Neuronal stem cell (in vitro differentiated cells): ENCODE measurements at regions not wholly inside any gene's neighbourhood (a gene's known extent, or its start where the extent isn't known, plus 50 kb on each side); places are given as distances from the start of the nearest gene placed in this dataset.

Source experiments
- DNase-seq: peaks from one replicate; pipeline ENCODE4 v3.0.0-alpha.2; 2013; ENCODE audit warnings: low spot score
- H2AFZ ChIP-seq: one replicate; pipeline ENCODE4 v1.6.1; 2013; ENCODE audit warnings: mild to moderate bottlenecking, low read length, inconsistent platforms
- H2AK5ac ChIP-seq: 2 replicates; pipeline ENCODE4 v1.6.1; 2013; ENCODE audit warnings: low read depth, mild to moderate bottlenecking, inconsistent platforms, low read length, moderate library complexity, mixed read lengths
- H2BK120ac ChIP-seq: 2 replicates; pipeline ENCODE4 v1.6.1; 2013; ENCODE audit warnings: low read depth, mild to moderate bottlenecking, inconsistent platforms, low read length, moderate library complexity, mixed read lengths
- H2BK12ac ChIP-seq: one replicate; pipeline ENCODE4 v1.6.1; 2013; ENCODE audit warnings: low read length, inconsistent platforms
- H2BK15ac ChIP-seq: 2 replicates; pipeline ENCODE4 v1.6.1; 2013; ENCODE audit warnings: mild to moderate bottlenecking, low read length, inconsistent platforms, mixed read lengths
- H2BK5ac ChIP-seq: one replicate; pipeline ENCODE4 v1.6.1; 2013; ENCODE audit warnings: inconsistent platforms, mild to moderate bottlenecking, low read length, moderate library complexity
- H3K14ac ChIP-seq: one replicate; pipeline ENCODE4 v1.6.1; 2013; ENCODE audit warnings: low read length, inconsistent platforms
- H3K18ac ChIP-seq: 2 replicates; pipeline ENCODE4 v1.6.1; 2013; ENCODE audit warnings: low read length, inconsistent platforms
- H3K23ac ChIP-seq: 2 replicates; pipeline ENCODE4 v1.6.1; 2013; ENCODE audit warnings: low read depth, mild to moderate bottlenecking, mixed read lengths, low read length, inconsistent platforms; ENCODE audit not compliant: poor library complexity
- H3K27ac ChIP-seq: replicated peaks from 3 replicates; pipeline ENCODE4 v1.5.1; 2013; ENCODE audit warnings: low read length, inconsistent platforms
- H3K27me3 ChIP-seq, 3 experiments: 2 replicates each; pipeline ENCODE4 v1.6.1; 2013; ENCODE audit warnings: low read length in 3 of 3, mild to moderate bottlenecking in 2 of 3, inconsistent platforms in 1 of 3, low read depth in 1 of 3, mixed read lengths in 1 of 3, moderate library complexity in 1 of 3; ENCODE audit not compliant: control insufficient read depth in 3 of 3, insufficient read depth in 3 of 3
- H3K36me3 ChIP-seq, 2 donors: replicated peaks in 1 of 2; 2 replicates each; pipeline ENCODE4 v1.6.1; 2013; ENCODE audit warnings: low read length in 2 of 2; ENCODE audit not compliant: control insufficient read depth in 2 of 2, insufficient read depth in 2 of 2
- H3K4ac ChIP-seq: 2 replicates; pipeline ENCODE4 v1.6.1; 2013; ENCODE audit warnings: inconsistent platforms, mild to moderate bottlenecking, low read length, moderate library complexity
- H3K4me1 ChIP-seq, 2 donors: 1 replicate in 1 of 2; 2 replicates in 1 of 2; pipeline ENCODE4 v1.6.1; 2013; ENCODE audit warnings: low read length in 2 of 2, low read depth in 1 of 2; ENCODE audit not compliant: control insufficient read depth in 2 of 2, insufficient read depth in 1 of 2
- H3K4me2 ChIP-seq: one replicate; pipeline ENCODE4 v1.6.1; 2013; ENCODE audit warnings: mild to moderate bottlenecking, low read length, inconsistent platforms; ENCODE audit not compliant: insufficient read depth, poor library complexity, severe bottlenecking
- H3K4me3 ChIP-seq, 2 donors: 2 replicates each; pipeline ENCODE4 v1.5.1; 2013; ENCODE audit warnings: low read length in 2 of 2, mild to moderate bottlenecking in 2 of 2, inconsistent platforms in 1 of 2, moderate library complexity in 1 of 2
- H3K79me1 ChIP-seq: one replicate; pipeline ENCODE4 v1.6.1; 2013; ENCODE audit warnings: low read depth, mild to moderate bottlenecking, inconsistent platforms, low read length, moderate library complexity
- H3K9ac ChIP-seq: one replicate; pipeline ENCODE4 v1.6.1; 2013; ENCODE audit warnings: mild to moderate bottlenecking, low read depth, low read length, inconsistent platforms; ENCODE audit not compliant: poor library complexity
- H3K9me3 ChIP-seq, 2 donors: replicated peaks in 1 of 2; 2 replicates each; pipeline versions ENCODE3 to v1.6.1; 2013; ENCODE audit warnings: low read length in 2 of 2, mild to moderate bottlenecking in 2 of 2, inconsistent platforms in 1 of 2, low read depth in 1 of 2, mixed read lengths in 1 of 2, moderate library complexity in 1 of 2; ENCODE audit not compliant: control insufficient read depth in 2 of 2, insufficient read depth in 1 of 2
- H4K8ac ChIP-seq: one replicate; pipeline ENCODE4 v1.6.1; 2013; ENCODE audit warnings: low read depth, mild to moderate bottlenecking, inconsistent platforms, low read length, moderate library complexity
- H4K91ac ChIP-seq: one replicate; pipeline ENCODE4 v1.6.1; 2013; ENCODE audit warnings: low read length, low read depth, mild to moderate bottlenecking, inconsistent platforms; ENCODE audit not compliant: poor library complexity
- WGBS, 2 donors: extraction: QIAGEN DNeasy Blood & Tissue Kit; methylation state at CpG; one replicate each; pipeline ENCODE4 v1.1.7; 2013; ENCODE audit warnings: missing lambda C conversion rate in 2 of 2, mixed read lengths in 1 of 2; ENCODE audit not compliant: insufficient read length in 2 of 2, insufficient replicate concordance in 1 of 2; ENCODE audit errors: extremely low coverage in 2 of 2; 5-methylcytosine and 5-hydroxymethylcytosine counted together

DNA sequence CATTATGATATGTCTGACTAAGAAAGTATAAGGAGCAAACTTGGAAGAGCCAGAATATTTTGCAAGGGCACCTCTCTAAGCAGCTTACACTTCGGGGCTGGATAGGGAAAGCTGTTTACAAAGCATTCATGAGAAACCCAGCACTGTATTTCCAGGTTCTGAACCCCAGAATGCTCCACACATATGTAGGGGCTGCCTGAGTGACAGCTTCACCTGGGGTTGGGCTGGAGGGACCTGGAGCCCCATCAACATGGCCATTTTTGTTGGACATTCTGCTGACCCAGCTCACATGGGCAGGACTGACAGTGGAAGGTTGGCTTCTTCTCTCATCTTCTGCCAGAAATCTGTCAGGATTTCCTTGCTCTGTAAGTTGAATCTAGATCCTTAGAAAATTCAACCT, 197.1 kb upstream of the SSTR4 start:
- no peak overlapping the region for H4K91ac ChIP-seq
- no peaks in the 10 kb centered on the region for H3K79me1 ChIP-seq
- no peaks in the 10 kb centered on the region for H3K27me3 ChIP-seq
- no peak overlapping the region for H3K18ac ChIP-seq
- DNase-seq: no peak
- no peaks in the 10 kb centered on the region for H3K4me1 ChIP-seq
- no peak overlapping the region for H2BK15ac ChIP-seq
- no peak overlapping the region for H4K8ac ChIP-seq
- no peak overlapping the region for H3K14ac ChIP-seq
- no peak overlapping the region for H2BK120ac ChIP-seq
- no peak overlapping the region for H3K27ac ChIP-seq
- no CpG with 5 or more reads among the region's 1 CpG for WGBS, 2 donors
- no peaks in the 10 kb centered on the region for H3K36me3 ChIP-seq
- no peak overlapping the region for H2BK12ac ChIP-seq
- H2AK5ac ChIP-seq: no peak overlapping the region
- H3K4ac ChIP-seq: no peak overlapping the region
- no peak overlapping the region for H3K4me3 ChIP-seq
- no peak overlapping the region for H3K9ac ChIP-seq
- H2AFZ ChIP-seq: no peak overlapping the region
- H3K9me3 ChIP-seq: no peaks in the 10 kb centered on the region
- no peak overlapping the region for H3K4me2 ChIP-seq
- no peak overlapping the region for H3K23ac ChIP-seq
- no peak overlapping the region for H2BK5ac ChIP-seq

DNA sequence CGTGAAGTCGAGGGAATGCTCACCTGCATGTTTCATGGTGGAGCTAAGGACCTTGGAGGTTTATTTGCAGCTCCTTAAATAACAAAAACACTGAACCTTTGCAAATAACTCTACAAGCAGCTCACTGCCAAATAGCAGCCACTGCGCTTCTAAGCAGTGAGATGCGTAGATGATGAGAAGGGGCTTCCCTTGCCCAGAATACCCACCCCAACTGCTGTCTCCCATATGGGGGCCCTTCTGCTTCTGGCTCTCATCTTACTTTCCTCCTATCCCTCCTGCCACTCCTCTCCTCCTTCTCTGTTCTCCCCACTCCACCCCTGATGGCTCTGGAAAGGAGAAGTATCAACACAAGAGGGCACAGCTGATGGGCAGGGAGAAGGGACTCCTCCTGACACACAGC, 193.3 kb upstream of the SSTR4 start:
- Histone ChIP-seq H2BK15ac (no peak overlapping the region), H3K4ac (no peak overlapping the region), H2BK120ac (no peak overlapping the region), H3K9me3 (no peaks in the 10 kb centered on the region), H3K36me3 (no peaks in the 10 kb centered on the region), H3K4me3 (no peak overlapping the region), H2BK12ac (no peak overlapping the region), H3K18ac (no peak overlapping the region), H3K23ac (no peak overlapping the region), H4K91ac (no peak overlapping the region), H2AK5ac (no peak overlapping the region), H3K4me2 (no peak overlapping the region), H2BK5ac (no peak overlapping the region), H3K9ac (no peak overlapping the region), H2AFZ (no peak overlapping the region), H3K27ac (no peak overlapping the region), H3K14ac (no peak overlapping the region), H3K27me3 (no peaks in the 10 kb centered on the region), H4K8ac (no peak overlapping the region), H3K4me1 (no peaks in the 10 kb centered on the region), H3K79me1 (no peaks in the 10 kb centered on the region)
- no CpG with 5 or more reads among the region's 4 CpGs for WGBS, 2 donors
- no peak for DNase-seq

DNA sequence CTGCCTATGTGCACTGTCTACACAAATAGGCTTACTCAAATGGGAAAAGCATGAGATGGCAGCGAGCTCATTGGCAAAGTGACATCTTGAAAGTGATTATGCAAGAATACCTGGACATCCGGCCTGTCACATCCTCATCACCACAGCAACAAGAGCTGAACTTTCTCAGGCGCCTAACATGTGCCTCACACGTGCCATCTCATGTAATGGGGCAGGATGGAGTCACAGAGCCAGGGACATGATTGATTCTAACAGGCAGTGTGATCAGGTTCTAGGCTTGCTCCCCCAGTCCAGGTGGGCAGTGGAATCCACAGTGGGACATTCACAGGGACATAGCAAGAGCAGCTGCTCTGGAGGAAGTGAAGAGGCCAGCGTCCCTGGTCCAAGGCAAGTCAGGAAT, 192.3 kb upstream of the SSTR4 start:
- no peaks in the 10 kb centered on the region for H3K9me3 ChIP-seq

DNA sequence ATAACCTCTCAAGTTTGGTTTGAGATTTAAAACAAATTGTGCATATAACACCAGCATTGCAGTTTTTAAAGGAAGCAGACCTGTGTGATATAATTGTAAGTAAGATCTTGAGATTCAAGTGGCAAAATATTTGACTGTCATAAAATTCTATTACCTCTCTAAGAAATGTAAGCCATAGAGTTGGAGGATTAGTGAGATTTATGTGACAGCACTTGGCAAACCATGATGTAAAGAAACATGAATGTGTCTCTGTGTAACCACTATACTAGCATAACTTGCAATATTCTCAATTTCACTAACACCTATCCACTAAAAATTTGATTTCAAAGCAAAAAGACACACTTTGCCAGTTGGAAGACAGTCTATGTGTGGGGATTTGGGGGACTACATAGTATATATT, 190.2 kb upstream of the SSTR4 start:
- H3K4me3 ChIP-seq: no peak overlapping the region
- no peak overlapping the region for H3K4me2 ChIP-seq
- no peak overlapping the region for H4K8ac ChIP-seq
- H3K27me3 ChIP-seq: no peaks in the 10 kb centered on the region
- DNase-seq: no peak
- H3K4me1 ChIP-seq: no peaks in the 10 kb centered on the region
- no peak overlapping the region for H2BK12ac ChIP-seq
- no peaks in the 10 kb centered on the region for H3K36me3 ChIP-seq
- H2BK15ac ChIP-seq: no peak overlapping the region
- no peak overlapping the region for H3K9ac ChIP-seq
- no peak overlapping the region for H3K23ac ChIP-seq
- H3K27ac ChIP-seq: no peak overlapping the region
- no peak overlapping the region for H3K14ac ChIP-seq
- no peak overlapping the region for H4K91ac ChIP-seq
- no peak overlapping the region for H2BK5ac ChIP-seq
- no peaks in the 10 kb centered on the region for H3K79me1 ChIP-seq
- H3K4ac ChIP-seq: no peak overlapping the region
- H2AFZ ChIP-seq: no peak overlapping the region
- H2AK5ac ChIP-seq: no peak overlapping the region
- no peak overlapping the region for H2BK120ac ChIP-seq
- H3K9me3 ChIP-seq: no peaks in the 10 kb centered on the region
- H3K18ac ChIP-seq: no peak overlapping the region

More for the DNA sequence above, 192.3 kb upstream of the SSTR4 start:
- no peak overlapping the region for H2BK5ac ChIP-seq
- no peak overlapping the region for H4K8ac ChIP-seq
- no peaks in the 10 kb centered on the region for H3K79me1 ChIP-seq
- H3K4me1 ChIP-seq: no peaks in the 10 kb centered on the region
- H2AK5ac ChIP-seq: no peak overlapping the region
- no peak overlapping the region for H3K14ac ChIP-seq
- no peaks in the 10 kb centered on the region for H3K27me3 ChIP-seq
- no peak overlapping the region for H2BK120ac ChIP-seq
- H3K4me2 ChIP-seq: no peak overlapping the region
- no CpG with 5 or more reads among the region's 5 CpGs for WGBS, 2 donors
- no peak overlapping the region for H2BK15ac ChIP-seq
- DNase-seq: no peak
- no peak overlapping the region for H2BK12ac ChIP-seq
- no peak overlapping the region for H3K4me3 ChIP-seq
- H3K27ac ChIP-seq: no peak overlapping the region
- H3K36me3 ChIP-seq: no peaks in the 10 kb centered on the region
- H3K4ac ChIP-seq: no peak overlapping the region
- H3K18ac ChIP-seq: no peak overlapping the region
- no peak overlapping the region for H3K23ac ChIP-seq
- H2AFZ ChIP-seq: no peak overlapping the region
- no peak overlapping the region for H4K91ac ChIP-seq
- H3K9ac ChIP-seq: no peak overlapping the region
